ENCODE measurements at regions not wholly inside any gene's neighbourhood (a gene's known extent, or its start where the extent isn't known, plus 50 kb on each side); places are given as distances from the start of the nearest gene placed in this dataset.
A peak's percentile ranks its signal among the peaks of the same experiment; 100 is the strongest.

GRCh38 chr20:48459722-48460395, 367.9 kb downstream of the PREX1 start:
- Histone ChIP-seq H3K27ac (no peak overlapping the region), H3K36me3 (no peaks in the 10 kb centered on the region), H3K4me2 (no peak overlapping the region), H3K4me3 (no peak overlapping the region), H3K9ac (no peak overlapping the region), H3K9me3 (no peaks in the 10 kb centered on the region), H3K4me1 (peaks cover 41% of the 10 kb centered on the region), H4K20me1 (no peaks in the 10 kb centered on the region), H3K27me3 (no peaks in the 10 kb centered on the region)
- no peak for TF ChIP-seq Cebpa-rat (IDR thresholded peaks at IDR 0.05)

GRCh38 chr20:48458601-48459385, 369.0 kb downstream of the PREX1 start:
- no peaks in the 10 kb centered on the region for H3K9me3 ChIP-seq
- H3K27ac ChIP-seq, result no peak overlapping the region
- no peak overlapping the region for H3K9ac ChIP-seq
- peak overlapping the region; percentile 35 for H3K4me2 ChIP-seq
- no peak overlapping the region for H3K4me3 ChIP-seq
- H3K36me3 ChIP-seq, result no peaks in the 10 kb centered on the region
- TF ChIP-seq Cebpa-rat (IDR thresholded peaks at IDR 0.05), result no peak
- H3K27me3 ChIP-seq, result no peaks in the 10 kb centered on the region
- peaks cover 51% of the 10 kb centered on the region for H3K4me1 ChIP-seq
- no peaks in the 10 kb centered on the region for H4K20me1 ChIP-seq

DNA sequence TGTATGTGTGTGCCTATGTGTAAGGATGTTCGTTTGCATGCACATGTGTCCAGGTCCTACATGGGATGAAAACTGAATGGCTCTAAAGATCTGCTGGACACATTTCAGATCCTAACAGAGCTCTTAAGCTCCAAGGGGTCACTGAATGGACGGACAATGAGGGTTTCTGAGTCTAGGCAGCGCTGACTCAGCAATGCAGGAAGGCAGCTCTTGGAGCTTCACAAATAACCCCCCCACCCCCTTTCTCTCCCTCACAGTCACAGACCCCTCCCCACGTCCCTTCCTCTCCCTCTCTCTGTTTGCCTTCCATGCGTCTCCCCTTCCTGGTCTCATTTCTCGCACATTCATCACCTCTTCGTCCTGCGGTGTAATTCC, 369.8 kb downstream of the PREX1 start:
- H3K4me1 ChIP-seq, result peaks cover 59% of the 10 kb centered on the region
- H3K27ac ChIP-seq, result no peak overlapping the region
- no peak overlapping the region for H3K9ac ChIP-seq
- H3K36me3 ChIP-seq, result no peaks in the 10 kb centered on the region
- H3K4me2 ChIP-seq, result no peak overlapping the region
- H4K20me1 ChIP-seq, result no peaks in the 10 kb centered on the region
- no peak overlapping the region for H3K4me3 ChIP-seq
- no peaks in the 10 kb centered on the region for H3K9me3 ChIP-seq
- TF ChIP-seq Cebpa-rat (IDR thresholded peaks at IDR 0.05), result no peak
- no peaks in the 10 kb centered on the region for H3K27me3 ChIP-seq

- no peak for TF ChIP-seq Cebpa-rat (IDR thresholded peaks at IDR 0.05)
- H3K36me3 ChIP-seq, result no peaks in the 10 kb centered on the region
- H3K4me3 ChIP-seq, result no peak overlapping the region
- peaks cover 65% of the 10 kb centered on the region for H3K4me1 ChIP-seq
- no peaks in the 10 kb centered on the region for H3K27me3 ChIP-seq
- H3K27ac ChIP-seq, result no peak overlapping the region
- H4K20me1 ChIP-seq, result no peaks in the 10 kb centered on the region
- H3K9ac ChIP-seq, result no peak overlapping the region
- H3K9me3 ChIP-seq, result peaks cover 3% of the 10 kb centered on the region
- H3K4me2 ChIP-seq, result peak overlapping the region; percentile 96
These were observed 370.4 kb downstream of the PREX1 start for GRCh38 chr20:48457193-48458002.

GRCh38 chr20:48456366-48457192, 371.2 kb downstream of the PREX1 start:
- peak overlapping the region; percentile 96 for H3K4me2 ChIP-seq
- peak overlapping the region; percentile 14; the same call in 1 of the 2 replicates for H3K27ac ChIP-seq
- no peak for TF ChIP-seq Cebpa-rat (IDR thresholded peaks at IDR 0.05)
- no peaks in the 10 kb centered on the region for H4K20me1 ChIP-seq
- no peaks in the 10 kb centered on the region for H3K36me3 ChIP-seq
- peaks cover 71% of the 10 kb centered on the region for H3K4me1 ChIP-seq
- H3K27me3 ChIP-seq, result no peaks in the 10 kb centered on the region
- H3K4me3 ChIP-seq, result no peak overlapping the region
- no peak overlapping the region for H3K9ac ChIP-seq
- H3K9me3 ChIP-seq, result peaks cover 11% of the 10 kb centered on the region

- TF ChIP-seq Cebpa-rat (IDR thresholded peaks at IDR 0.05), result no peak
- H3K36me3 ChIP-seq, result no peaks in the 10 kb centered on the region
- peaks cover 14% of the 10 kb centered on the region for H3K9me3 ChIP-seq
- no peaks in the 10 kb centered on the region for H4K20me1 ChIP-seq
- peak overlapping the region; percentile 96 for H3K4me2 ChIP-seq
- H3K27ac ChIP-seq, result peak overlapping the region; percentile 14; the same call in 1 of the 2 replicates
- H3K4me1 ChIP-seq, result peaks cover 71% of the 10 kb centered on the region
- no peak overlapping the region for H3K9ac ChIP-seq
- peak overlapping the region; percentile 24; the same call in 1 of the 2 replicates for H3K4me3 ChIP-seq
- H3K27me3 ChIP-seq, result no peaks in the 10 kb centered on the region
These were observed 372.0 kb downstream of the PREX1 start for GRCh38 chr20:48455651-48456365.

GRCh38 chr20:48454671-48455490, 372.9 kb downstream of the PREX1 start:
- no peaks in the 10 kb centered on the region for H4K20me1 ChIP-seq
- no peaks in the 10 kb centered on the region for H3K27me3 ChIP-seq
- H3K9ac ChIP-seq, result no peak overlapping the region
- no peaks in the 10 kb centered on the region for H3K36me3 ChIP-seq
- H3K27ac ChIP-seq, result peak overlapping the region; percentile 19; the same call in 1 of the 2 replicates
- TF ChIP-seq Cebpa-rat (IDR thresholded peaks at IDR 0.05), result no peak
- peaks cover 14% of the 10 kb centered on the region for H3K9me3 ChIP-seq
- H3K4me1 ChIP-seq, result peaks cover 71% of the 10 kb centered on the region
- H3K4me2 ChIP-seq, result peak overlapping the region; percentile 96
- H3K4me3 ChIP-seq, result peak overlapping the region; percentile 24; the same call in 1 of the 2 replicates

GRCh38 chr20:48453477-48454093, 374.2 kb downstream of the PREX1 start:
- Histone ChIP-seq H3K36me3 (no peaks in the 10 kb centered on the region), H4K20me1 (no peaks in the 10 kb centered on the region), H3K4me3 (no peak overlapping the region), H3K9me3 (peaks cover 14% of the 10 kb centered on the region), H3K27ac (no peak overlapping the region), H3K27me3 (no peaks in the 10 kb centered on the region), H3K4me1 (peaks cover 61% of the 10 kb centered on the region), H3K4me2 (peak overlapping the region; percentile 96), H3K9ac (0 out of 2 replicates have a peak overlapping the region, but pooled peaks have one; percentile 0)
- TF ChIP-seq Cebpa-rat (IDR thresholded peaks at IDR 0.05), result no peak

All from BLaER1 (cell line).